Spleen (tissue), 11 donors: ENCODE measurements at regions not wholly inside any gene's neighbourhood (a gene's known extent, or its start where the extent isn't known, plus 50 kb on each side); places are given as distances from the start of the nearest gene placed in this dataset.

Source experiments
- DNase-seq: peaks from one replicate; pipeline ENCODE4 v3.0.0-alpha.2; 2020
- H3K27ac ChIP-seq, 8 donors: fragments of 200-600 bp; sonication (generic) in 7 of 8; 1 replicate in 4 of 8; 2 replicates in 4 of 8; pipeline versions ENCODE4 v1.5.0 to v1.8.0; 2016 to 2021; ENCODE audit warnings: inconsistent platforms in 4 of 8, mild to moderate bottlenecking in 4 of 8, moderate library complexity in 1 of 8
- H3K27me3 ChIP-seq, 7 donors: fragments of 200-600 bp; sonication (generic) in 6 of 7; replicated peaks in 1 of 7; 1 replicate in 4 of 7; 2 replicates in 3 of 7; pipeline versions ENCODE4 v1.5.0 to v1.8.0; 2016 to 2021; ENCODE audit warnings: inconsistent platforms in 3 of 7, mild to moderate bottlenecking in 1 of 7
- H3K36me3 ChIP-seq, 6 donors: fragments of 200-600 bp; sonication (generic) in 5 of 6; 1 replicate in 4 of 6; 2 replicates in 2 of 6; pipeline versions ENCODE4 v1.5.0 to v1.8.0; 2016 to 2021; ENCODE audit warnings: inconsistent platforms in 2 of 6
- H3K4me1 ChIP-seq, 6 donors: fragments of 200-600 bp; sonication (generic) in 5 of 6; 1 replicate in 3 of 6; 2 replicates in 3 of 6; pipeline versions ENCODE4 v1.5.0 to v1.8.0; 2016 to 2021; ENCODE audit warnings: inconsistent platforms in 3 of 6
- H3K4me3 ChIP-seq, 8 donors: fragments of 200-600 bp; sonication (generic) in 7 of 8; 1 replicate in 4 of 8; 2 replicates in 4 of 8; pipeline versions ENCODE4 v1.5.0 to v1.8.0; 2016 to 2021; ENCODE audit warnings: inconsistent platforms in 4 of 8, mild to moderate bottlenecking in 4 of 8, moderate library complexity in 2 of 8
- H3K9me3 ChIP-seq, 8 donors: fragments of 200-600 bp; sonication (generic) in 7 of 8; 1 replicate in 4 of 8; 2 replicates in 4 of 8; pipeline versions ENCODE4 v1.5.0 to v1.8.0; 2016 to 2021; ENCODE audit warnings: inconsistent platforms in 4 of 8
- POLR2A ChIP-seq, 3 donors: fragments of 450-650 bp; IDR thresholded peaks; one replicate each; pipeline ENCODE4 v1.5.1; 2017; ENCODE audit warnings: antibody characterized with exemption in 3 of 3, mild to moderate bottlenecking in 1 of 3
- POLR2AphosphoS5 ChIP-seq, 3 donors: sonication (generic); formaldehyde crosslinking; IDR thresholded peaks; one replicate each; pipeline ENCODE4 v1.5.1; 2017; ENCODE audit warnings: antibody characterized with exemption in 3 of 3
- WGBS, 5 donors: extraction: QIAGEN DNeasy Blood & Tissue Kit in 3 of 5; methylation state at CpG; one replicate each; pipeline versions ENCODE4 v1.1.5 to v1.1.7; 2013 to 2018; 5-methylcytosine and 5-hydroxymethylcytosine counted together
- intact Hi-C: fragments of 100-400 bp; cut with DNase I; formaldehyde crosslinking; loops from one replicate; pipeline ENCODE4 v1.15.0; 2023; ENCODE audit warnings: low total_unique reads
- TF ChIP-seq, protein P1 (sequence below), 11 experiments: fragments of 200-600 bp in 7 of 11; fragments of 450-650 bp in 4 of 11; sonication (generic) in 4 of 11; IDR thresholded peaks in 8 of 11; conservative IDR thresholded peaks in 3 of 11; 1 replicate in 7 of 11; 2 replicates in 4 of 11; pipeline versions ENCODE4 v1.4.0 to v1.8.0; 2016 to 2021; ENCODE audit warnings: antibody characterized with exemption in 11 of 11, inconsistent platforms in 4 of 11, mild to moderate bottlenecking in 1 of 11
- donor health status: healthy with polysubstance abuse.
- donor health status: DM: no; HTN: no; CAD: no; lungs with moderate emphysema.
- donor health status: DM: no; HTN: no; CAD: no.
- donor health status: Bipolar disorder and iron deficiency.
- donor health status: healthy.
- donor health status: DM: no; HTN: no; CAD: no.
- donor health status: DM: yes; HTN: yes; CAD: no.

DNA sequence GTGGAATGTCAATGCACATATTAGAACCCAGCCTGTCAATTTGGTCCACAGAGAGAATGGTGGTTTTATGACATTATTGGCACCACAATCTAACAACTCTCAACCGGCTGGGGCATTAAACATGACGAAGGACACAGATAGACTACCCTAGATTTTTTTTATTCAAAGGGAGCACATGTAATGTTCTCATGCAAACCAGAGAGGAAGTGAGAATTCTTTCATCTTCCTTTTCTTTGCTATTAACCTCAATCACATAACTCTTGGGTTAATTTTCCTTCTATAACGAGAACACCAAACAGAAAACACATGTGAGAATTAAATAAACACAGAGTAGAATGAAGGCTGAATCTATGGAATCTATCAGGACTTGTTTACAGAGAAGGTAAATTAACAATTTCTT lies 94.9 kb upstream of the TNC start:
- intact Hi-C loops: no loop called here
- Histone ChIP-seq H3K36me3 (no peaks in the 10 kb centered on the region), H3K4me3 (no peak overlapping the region), H3K27me3 (no peaks in the 10 kb centered on the region), H3K27ac (peak overlapping the region in 4 of 8 donors; percentile 38 to 63 (median 58)), H3K4me1 (peaks cover 0 to 36% (median 11%) of the 10 kb centered on the region in 6 donors), H3K9me3 (no peaks in the 10 kb centered on the region)
- WGBS, 5 donors: 64 to 73% (median 68%) methylated on average over 3 of the region's 3 CpGs
- TF ChIP-seq POLR2A (IDR thresholded peaks at IDR 0.05) (no peak), POLR2AphosphoS5 (IDR thresholded peaks at IDR 0.05) (no peak)
- TF ChIP-seq, protein P1, sequence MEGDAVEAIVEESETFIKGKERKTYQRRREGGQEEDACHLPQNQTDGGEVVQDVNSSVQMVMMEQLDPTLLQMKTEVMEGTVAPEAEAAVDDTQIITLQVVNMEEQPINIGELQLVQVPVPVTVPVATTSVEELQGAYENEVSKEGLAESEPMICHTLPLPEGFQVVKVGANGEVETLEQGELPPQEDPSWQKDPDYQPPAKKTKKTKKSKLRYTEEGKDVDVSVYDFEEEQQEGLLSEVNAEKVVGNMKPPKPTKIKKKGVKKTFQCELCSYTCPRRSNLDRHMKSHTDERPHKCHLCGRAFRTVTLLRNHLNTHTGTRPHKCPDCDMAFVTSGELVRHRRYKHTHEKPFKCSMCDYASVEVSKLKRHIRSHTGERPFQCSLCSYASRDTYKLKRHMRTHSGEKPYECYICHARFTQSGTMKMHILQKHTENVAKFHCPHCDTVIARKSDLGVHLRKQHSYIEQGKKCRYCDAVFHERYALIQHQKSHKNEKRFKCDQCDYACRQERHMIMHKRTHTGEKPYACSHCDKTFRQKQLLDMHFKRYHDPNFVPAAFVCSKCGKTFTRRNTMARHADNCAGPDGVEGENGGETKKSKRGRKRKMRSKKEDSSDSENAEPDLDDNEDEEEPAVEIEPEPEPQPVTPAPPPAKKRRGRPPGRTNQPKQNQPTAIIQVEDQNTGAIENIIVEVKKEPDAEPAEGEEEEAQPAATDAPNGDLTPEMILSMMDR (IDR thresholded peaks at IDR 0.05 in 8 of 11, conservative IDR thresholded peaks at IDR 0.05 in 3 of 11): no peak
- no peak for DNase-seq

DNA sequence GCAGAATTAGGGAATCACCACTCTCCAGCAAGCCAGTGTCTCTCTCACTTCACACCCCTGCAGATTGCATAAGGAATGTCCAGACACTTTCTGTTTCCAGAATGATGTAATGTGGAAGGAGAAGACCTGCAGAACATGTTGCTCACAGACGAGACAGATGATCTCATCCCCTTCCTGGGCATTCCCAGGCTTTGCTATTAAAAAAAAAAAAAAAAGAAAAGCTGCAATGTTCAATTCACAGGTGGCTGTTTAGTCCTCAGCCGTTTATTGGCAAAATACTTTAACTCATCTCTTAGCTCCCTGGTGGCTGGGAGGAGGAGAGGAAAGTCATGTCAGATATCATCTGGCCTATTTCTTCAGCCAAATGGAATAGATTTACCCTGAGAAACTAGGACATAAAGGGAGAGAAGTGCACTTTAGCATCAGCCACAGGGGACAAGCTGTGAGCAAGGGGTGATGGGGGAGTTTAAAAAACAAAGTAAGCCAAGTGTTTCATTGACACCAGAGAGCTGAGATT lies 95.9 kb upstream of the TNC start:
- Histone ChIP-seq H3K9me3 (no peaks in the 10 kb centered on the region), H3K27me3 (no peaks in the 10 kb centered on the region), H3K4me1 (peaks cover 0 to 36% (median 11%) of the 10 kb centered on the region in 6 donors), H3K4me3 (no peak overlapping the region), H3K27ac (no peak overlapping the region), H3K36me3 (no peaks in the 10 kb centered on the region)
- no peak for DNase-seq
- intact Hi-C loops: no loop called here
- TF ChIP-seq POLR2A (IDR thresholded peaks at IDR 0.05) (no peak), POLR2AphosphoS5 (IDR thresholded peaks at IDR 0.05) (no peak)
- TF ChIP-seq, protein P1 (IDR thresholded peaks at IDR 0.05 in 8 of 11, conservative IDR thresholded peaks at IDR 0.05 in 3 of 11): no peak
- WGBS, 5 donors: 31 to 50% (median 41%) methylated on average over 2 of the region's 2 CpGs

DNA sequence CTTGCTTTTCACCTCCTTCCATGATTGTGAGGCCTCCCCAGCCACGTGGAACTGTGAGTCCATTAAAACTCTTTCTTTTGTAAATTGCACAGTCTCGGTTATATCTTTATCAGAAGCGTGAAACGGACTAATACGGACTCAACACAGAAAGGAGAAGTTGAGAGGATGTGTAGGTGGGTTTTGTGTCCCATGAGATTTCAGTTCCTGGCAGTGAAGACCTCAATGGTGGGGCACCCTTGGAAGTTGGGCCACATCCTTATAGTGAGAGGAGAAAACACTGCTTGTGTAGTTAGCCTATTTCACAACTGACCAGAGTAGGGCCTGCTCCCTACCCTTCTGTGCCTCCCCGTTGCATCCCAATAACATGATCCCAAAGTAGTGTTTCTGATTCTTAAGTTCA lies 98.9 kb upstream of the TNC start:
- Histone ChIP-seq H3K27ac (no peak overlapping the region), H3K4me1 (peaks cover 0 to 21% (median 6%) of the 10 kb centered on the region in 6 donors), H3K36me3 (no peaks in the 10 kb centered on the region), H3K4me3 (no peak overlapping the region), H3K27me3 (no peaks in the 10 kb centered on the region), H3K9me3 (no peaks in the 10 kb centered on the region)
- TF ChIP-seq POLR2AphosphoS5 (IDR thresholded peaks at IDR 0.05) (no peak), POLR2A (IDR thresholded peaks at IDR 0.05) (no peak)
- TF ChIP-seq, protein P1 (IDR thresholded peaks at IDR 0.05 in 8 of 11, conservative IDR thresholded peaks at IDR 0.05 in 3 of 11): no peak
- no peak for DNase-seq
- 69 to 82% (median 80%) methylated on average over 6 of the region's 6 CpGs for WGBS, 5 donors
- intact Hi-C loops: no loop called here

DNA sequence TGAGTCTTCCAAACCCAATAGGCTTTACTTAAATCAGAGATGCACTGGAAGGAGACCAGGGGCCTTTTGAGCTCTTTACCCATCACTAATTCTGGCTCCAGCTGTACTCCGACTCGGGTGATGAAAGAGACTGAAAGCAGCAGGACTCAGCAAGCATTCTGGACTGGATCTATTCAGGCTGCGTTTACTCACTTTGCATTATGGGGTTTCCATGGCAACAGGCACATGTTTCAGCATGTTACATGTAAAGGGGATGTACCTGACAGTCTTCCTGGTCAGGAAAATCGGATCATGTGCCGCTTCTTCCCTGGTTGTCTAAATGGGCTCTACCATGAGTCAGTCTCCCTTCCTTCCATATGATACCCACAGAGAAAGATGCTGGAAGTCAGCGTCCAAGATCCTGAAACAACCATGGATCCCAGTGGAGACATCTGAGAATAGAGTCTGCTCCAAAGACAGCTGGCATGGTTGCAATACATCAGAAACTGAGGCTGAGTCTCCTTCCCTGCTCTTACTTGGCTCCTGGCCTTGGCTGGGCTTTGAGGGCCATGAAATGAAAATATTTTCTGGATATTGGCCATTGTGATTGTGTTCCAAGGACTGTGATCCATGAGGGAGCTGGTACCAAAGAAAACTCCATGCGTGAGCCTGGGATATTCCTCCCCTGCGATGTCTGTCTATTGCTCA lies 102.5 kb upstream of the TNC start:
- H3K9me3 ChIP-seq: no peaks in the 10 kb centered on the region
- no peaks in the 10 kb centered on the region for H3K36me3 ChIP-seq
- no peak overlapping the region for H3K4me3 ChIP-seq
- H3K27me3 ChIP-seq: no peaks in the 10 kb centered on the region
- 88 to 97% (median 92%) methylated on average over 8 of the region's 8 CpGs for WGBS, 5 donors
- DNase-seq: no peak
- H3K4me1 ChIP-seq: peaks cover 0 to 6% (median 0%) of the 10 kb centered on the region in 6 donors
- TF ChIP-seq, protein P1 (IDR thresholded peaks at IDR 0.05 in 8 of 11, conservative IDR thresholded peaks at IDR 0.05 in 3 of 11): no peak
- no peak for TF ChIP-seq POLR2AphosphoS5 (IDR thresholded peaks at IDR 0.05)
- H3K27ac ChIP-seq: no peak overlapping the region
- intact Hi-C loops: no loop called here
